Erythroblast (primary cell): ENCODE measurements at regions not wholly inside any gene's neighbourhood (a gene's known extent, or its start where the extent isn't known, plus 50 kb on each side); places are given as distances from the start of the nearest gene placed in this dataset.
"Not testable (repeated sequence)": the region's sequence is repeated elsewhere in the genome, so short reads cannot be mapped to it uniquely, and the experiment has no call there.

Source experiments
- DNase-seq, 2 experiments: peaks; one replicate each; lab custom pipeline; 2025; lab: John Stamatoyannopoulos, UW
- GATA1 ChIP-seq: IDR thresholded peaks from 2 replicates; pipeline ENCODE4 v1.6.1; 2011; ENCODE audit warnings: low read depth, mild to moderate bottlenecking, control low read depth, low read length, moderate library complexity
- POLR2A ChIP-seq: IDR thresholded peaks from 2 replicates; pipeline ENCODE4 v1.6.1; 2011; ENCODE audit warnings: mild to moderate bottlenecking, low read length

DNA sequence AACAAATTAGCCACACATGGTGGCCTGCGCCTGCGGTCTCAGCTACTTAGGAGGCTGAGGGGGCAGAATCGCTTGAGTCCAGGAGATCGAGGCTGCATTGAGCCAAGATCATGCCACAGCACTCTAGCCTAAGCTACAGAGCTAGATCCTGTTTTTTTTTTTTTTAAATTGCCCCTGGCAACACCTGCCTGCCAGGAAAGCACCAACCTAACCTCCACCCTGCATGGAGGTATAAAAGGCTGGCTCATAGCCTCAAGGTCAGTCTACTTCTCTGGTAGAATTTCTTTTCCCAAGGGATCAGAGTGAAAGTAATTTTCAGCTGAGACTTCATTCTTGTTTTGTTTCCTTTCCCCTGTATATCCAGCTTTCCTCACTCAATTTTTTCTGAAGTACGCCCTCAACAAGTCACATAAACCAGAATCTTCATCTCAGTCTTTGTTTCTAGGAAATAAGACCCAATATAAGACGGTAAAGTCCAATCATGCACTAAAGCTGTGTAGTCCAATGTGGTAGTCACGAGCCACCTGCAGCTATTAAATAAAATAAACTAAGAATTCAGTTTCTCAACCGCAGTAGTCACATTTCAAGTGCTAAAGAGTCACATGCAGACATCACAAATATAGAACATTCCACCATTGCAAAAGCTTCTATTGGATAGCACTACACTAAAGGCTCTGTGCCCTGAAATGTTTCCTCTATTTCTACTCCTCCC, 113.3 kb downstream of the HPGD start:
- DNase-seq: no peak
- TF ChIP-seq GATA1 (no peak), POLR2A (no peak)

DNA sequence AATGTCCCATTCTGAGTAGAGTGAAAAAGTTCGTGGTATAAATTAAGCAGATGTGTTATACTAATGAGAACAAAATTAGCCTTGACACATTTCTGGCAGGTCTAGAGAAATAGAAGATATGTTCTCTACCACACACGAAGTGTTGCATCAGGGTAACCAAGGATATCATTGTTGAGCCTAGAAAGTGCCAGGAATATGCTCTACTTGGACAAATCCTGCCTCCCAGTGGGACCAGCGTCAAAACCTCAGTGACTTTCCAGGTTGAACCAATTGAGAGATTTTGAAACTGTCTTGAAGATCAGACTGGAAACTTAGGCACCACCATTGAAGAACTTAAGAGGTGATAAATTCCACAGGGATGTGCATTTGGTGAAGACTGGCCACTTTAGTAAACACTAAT, 115.9 kb downstream of the HPGD start:
- TF ChIP-seq GATA1 (no peak), POLR2A (no peak)
- DNase-seq: no peak

DNA sequence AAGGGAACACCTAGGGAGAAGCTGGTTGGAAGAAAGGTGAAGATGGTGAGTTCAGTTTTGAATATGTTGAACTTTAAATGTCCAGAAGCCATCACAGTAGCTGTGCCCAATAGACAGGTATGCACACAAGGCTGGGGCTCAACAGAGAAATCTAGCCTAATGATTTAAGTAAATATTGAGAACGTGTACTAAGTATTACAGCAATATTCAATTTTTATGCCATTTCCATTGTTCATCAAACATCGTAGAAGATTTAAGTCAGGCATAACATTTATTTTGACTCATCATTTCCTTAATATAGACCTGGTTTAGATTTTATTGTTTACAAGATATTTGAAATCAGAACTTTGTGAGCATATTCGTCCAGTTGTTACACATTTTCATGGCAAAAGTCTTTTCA, 116.4 kb downstream of the HPGD start:
- no peak for DNase-seq
- no peak for TF ChIP-seq POLR2A
- TF ChIP-seq GATA1: no peak

DNA sequence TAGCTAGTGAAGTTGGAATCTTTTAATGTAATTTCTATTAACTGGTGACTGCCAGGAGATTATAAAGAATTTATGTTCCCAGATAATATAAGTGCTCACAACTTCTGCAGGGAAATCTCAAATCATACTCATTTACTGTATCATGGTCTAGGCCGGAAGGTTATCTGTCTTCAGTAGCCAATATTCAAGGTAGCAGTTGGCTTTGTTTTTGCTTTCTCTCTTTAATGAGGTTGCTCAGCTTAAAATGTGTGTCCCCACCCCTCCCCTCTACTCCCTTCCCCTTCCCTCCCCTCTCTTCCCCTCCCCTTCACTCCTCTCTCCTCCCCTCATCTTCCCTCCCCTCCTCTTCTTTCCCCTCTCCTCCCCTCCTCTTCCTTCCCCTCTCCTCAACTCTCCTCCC, 117.6 kb downstream of the HPGD start:
- TF ChIP-seq GATA1 (no peak), POLR2A (no peak)
- DNase-seq: no peak

GRCh38 chr4:174403177-174403543, 119.1 kb downstream of the HPGD start:
- no peak for DNase-seq
- TF ChIP-seq POLR2A (no peak), GATA1 (no peak)

DNA sequence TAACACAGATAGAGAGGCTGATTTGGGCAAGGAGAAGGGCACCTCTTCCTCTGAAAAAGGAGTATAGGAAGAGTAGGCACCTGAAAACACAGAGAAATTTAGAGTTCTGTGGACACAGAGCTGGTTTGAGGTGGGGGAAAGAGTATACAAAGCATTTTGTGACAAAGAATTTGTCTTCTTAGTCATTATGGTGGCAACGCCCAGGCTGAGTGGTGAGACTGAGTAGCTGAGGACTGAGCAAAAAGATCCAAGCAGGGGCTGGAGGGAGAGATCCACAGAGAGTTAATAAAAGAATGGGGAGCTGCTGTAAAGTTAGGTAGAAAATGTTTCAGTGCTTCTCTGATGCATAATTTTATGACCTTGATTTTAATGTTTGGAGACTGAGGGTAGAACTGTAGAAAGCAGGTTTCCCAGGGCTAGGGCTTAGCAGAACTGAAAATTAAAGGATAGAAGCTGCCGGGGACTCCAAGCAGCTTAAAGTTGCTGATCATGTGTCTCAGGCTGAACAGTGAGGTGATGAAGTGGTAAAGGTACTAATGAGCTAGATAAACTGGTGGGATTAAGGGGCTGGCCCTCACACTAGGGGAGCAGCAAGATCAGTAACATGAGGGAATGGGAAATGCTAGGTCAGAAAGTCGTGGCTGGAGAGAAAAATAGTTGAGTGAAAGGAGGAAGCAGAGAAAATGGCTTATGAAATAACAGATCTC, 118.9 kb downstream of the CEP44 start:
- no peak for DNase-seq
- TF ChIP-seq POLR2A: no peak
- TF ChIP-seq GATA1: no peak

GRCh38 chr4:174401471-174402130, 117.9 kb downstream of the CEP44 start:
- TF ChIP-seq GATA1 (no peak), POLR2A (no peak)
- no peak for DNase-seq

GRCh38 chr4:174400603-174401302, 117.0 kb downstream of the CEP44 start:
- not testable (repeated sequence) for DNase-seq

GRCh38 chr4:174398728-174399127, 115.0 kb downstream of the CEP44 start:
- TF ChIP-seq GATA1 (no peak), POLR2A (no peak)

GRCh38 chr4:174397366-174398155, 113.8 kb downstream of the CEP44 start:
- DNase-seq: no peak
- TF ChIP-seq POLR2A (no peak), GATA1 (no peak)

More at GRCh38 chr4:174398728-174399127, 115.0 kb downstream of the CEP44 start:
- DNase-seq: peak; percentile 32 to 52

- no peak for DNase-seq
- TF ChIP-seq POLR2A (no peak), GATA1 (no peak)
Measured at GRCh38 chr4:174396599-174397110, 112.9 kb downstream of the CEP44 start.

- peak in 1 of 2 experiments; percentile 13 for DNase-seq
Measured at GRCh38 chr4:174394915-174395314, 111.2 kb downstream of the CEP44 start.

GRCh38 chr4:174389439-174389838, 105.7 kb downstream of the CEP44 start:
- no peak for DNase-seq
- TF ChIP-seq POLR2A: no peak
- no peak for TF ChIP-seq GATA1

More at GRCh38 chr4:174394915-174395314, 111.2 kb downstream of the CEP44 start:
- TF ChIP-seq GATA1: no peak
- TF ChIP-seq POLR2A: no peak
